ENCODE measurements at regions not wholly inside any gene's neighbourhood (a gene's known extent, or its start where the extent isn't known, plus 50 kb on each side); places are given as distances from the start of the nearest gene placed in this dataset.
A peak's percentile ranks its signal among the peaks of the same experiment; 100 is the strongest.
"Not testable (repeated sequence)": the region's sequence is repeated elsewhere in the genome, so short reads cannot be mapped to it uniquely, and the experiment has no call there.

DNA sequence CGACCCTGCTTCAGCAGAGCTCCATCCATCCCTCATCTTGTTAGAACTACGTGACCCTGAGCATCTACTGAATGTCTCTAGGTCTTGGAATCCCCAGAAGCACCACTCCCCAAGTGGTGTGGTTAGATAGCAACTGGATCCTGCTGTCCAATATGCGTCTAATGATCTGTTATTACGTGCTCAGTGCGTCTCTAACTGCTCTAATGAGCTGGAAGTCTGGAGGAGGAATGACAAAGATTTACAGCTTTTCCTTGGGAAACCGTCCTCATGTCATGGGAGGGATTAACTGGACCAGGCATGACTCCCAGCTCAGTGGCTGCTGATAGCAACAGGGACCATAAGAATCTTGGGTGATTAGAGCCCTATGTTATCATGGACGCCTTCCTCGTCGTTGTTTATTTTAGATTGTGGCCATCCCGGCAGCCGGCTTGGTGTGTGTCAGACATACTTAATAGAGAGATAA is 150.9 kb downstream of the HS3ST3B1 start:
- DNase-seq (ENCODE audit: low read depth in 2 of 3, low spot score in 2 of 3): no peak

DNA sequence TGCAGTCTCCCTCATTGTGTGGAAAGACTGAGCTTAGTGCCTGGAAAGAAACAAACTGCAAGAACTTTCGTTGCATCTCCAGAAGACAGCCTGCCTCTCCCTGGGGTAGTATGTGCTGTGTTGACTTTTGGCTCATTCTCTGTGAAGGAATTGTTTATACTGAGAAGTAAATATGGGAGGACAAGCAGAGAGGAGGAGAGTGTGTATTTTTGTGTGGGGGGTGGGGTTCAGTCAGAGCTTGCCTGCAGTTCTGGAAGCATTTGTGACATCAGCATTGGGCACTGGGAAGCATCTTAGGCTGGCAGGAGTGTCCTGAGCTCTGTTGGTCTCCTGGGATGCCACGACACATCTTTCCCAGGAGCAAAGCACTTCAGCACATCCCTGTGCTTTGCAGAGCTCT is 147.9 kb downstream of the HS3ST3B1 start:
- no peak for DNase-seq (ENCODE audit: low read depth in 2 of 3, low spot score in 2 of 3)

- no peak for DNase-seq (ENCODE audit: low read depth in 2 of 3, low spot score in 2 of 3)
Measured at GRCh38 chr17:14446825-14447224, 145.9 kb downstream of the HS3ST3B1 start.

- no peak for DNase-seq (ENCODE audit: low read depth in 2 of 3, low spot score in 2 of 3)
Measured at GRCh38 chr17:14444915-14445314, 144.0 kb downstream of the HS3ST3B1 start.

DNA sequence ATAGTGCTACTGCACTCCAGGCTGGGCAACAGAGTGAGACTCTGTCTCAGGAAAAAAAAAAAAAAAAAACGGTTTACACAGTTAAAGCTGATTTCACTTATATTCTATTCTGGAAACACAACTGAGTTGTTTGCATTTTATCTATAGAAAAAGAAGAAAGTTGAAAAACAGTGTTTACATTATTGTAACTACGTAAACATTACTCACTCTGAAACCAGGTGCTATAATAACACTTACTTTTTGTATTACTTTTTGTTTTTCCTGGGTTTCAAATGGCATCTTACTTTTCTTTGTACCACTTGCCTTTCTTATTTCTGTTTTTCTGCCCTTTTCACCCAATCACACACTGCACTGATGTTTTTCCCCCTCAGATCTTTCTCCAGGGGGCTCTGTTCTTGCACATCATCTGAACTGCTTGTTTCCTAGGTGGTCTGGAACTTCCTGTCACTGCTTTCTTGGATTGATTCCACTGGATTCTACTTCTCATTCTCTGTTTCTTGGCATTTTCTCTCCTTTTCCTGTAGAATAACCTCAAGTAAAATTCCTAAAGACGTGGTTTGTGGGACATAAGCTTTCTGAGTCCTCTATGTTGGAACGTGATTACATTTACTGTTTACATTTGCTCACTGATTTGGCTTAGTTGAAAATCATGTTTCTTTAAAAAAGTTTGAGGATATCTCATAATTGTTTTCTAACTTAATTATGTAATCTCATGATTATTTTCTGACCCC is 142.1 kb downstream of the HS3ST3B1 start:
- DNase-seq (ENCODE audit: low read depth in 2 of 3, low spot score in 2 of 3): no peak

GRCh38 chr17:14437176-14437575 is 136.3 kb downstream of the HS3ST3B1 start:
- no peak for DNase-seq (ENCODE audit: low read depth in 2 of 3, low spot score in 2 of 3)

GRCh38 chr17:14436266-14436665 is 135.4 kb downstream of the HS3ST3B1 start:
- DNase-seq (ENCODE audit: low read depth in 2 of 3, low spot score in 2 of 3): no peak

GRCh38 chr17:14434506-14434905 is 133.6 kb downstream of the HS3ST3B1 start:
- no peak for DNase-seq (ENCODE audit: low read depth in 2 of 3, low spot score in 2 of 3)

DNA sequence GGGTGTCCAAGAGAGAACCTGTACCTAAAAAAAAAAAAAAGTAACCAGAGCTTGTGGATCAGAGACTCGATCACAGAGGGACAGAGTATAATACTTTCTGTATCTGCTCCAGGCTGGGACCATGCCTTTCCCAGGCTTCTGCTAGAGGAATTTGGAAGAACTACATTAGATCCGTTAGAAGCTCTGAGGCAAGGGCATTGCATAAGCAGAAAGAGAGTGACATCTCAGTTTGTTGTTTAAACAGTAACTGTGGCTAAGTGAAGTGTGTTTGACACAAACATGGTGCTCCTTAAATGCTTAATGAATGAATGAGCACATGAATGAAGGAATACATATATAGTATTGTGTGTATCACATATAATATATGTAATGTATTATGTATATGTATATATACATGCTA is 131.2 kb downstream of the HS3ST3B1 start:
- DNase-seq (ENCODE audit: low read depth in 2 of 3, low spot score in 2 of 3): no peak

DNA sequence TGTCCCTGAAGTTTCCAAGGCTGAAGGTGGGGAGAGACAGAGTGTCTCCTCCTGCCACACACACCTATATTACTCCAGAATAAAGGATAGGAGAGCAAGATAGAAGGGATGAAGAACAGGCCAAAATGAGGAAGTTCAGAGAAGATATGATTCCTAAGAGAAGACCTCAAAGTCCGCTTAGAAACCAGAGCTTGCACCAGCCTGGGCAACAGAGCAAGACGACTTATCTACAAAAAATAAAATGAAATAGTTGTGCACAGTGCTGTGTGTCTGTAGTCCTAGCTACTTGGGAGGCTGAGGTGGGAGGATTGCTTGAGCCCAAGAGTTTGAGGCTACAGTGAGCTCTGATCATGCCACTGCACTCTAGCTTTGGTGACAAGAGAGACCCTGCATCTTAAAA is 128.2 kb downstream of the HS3ST3B1 start:
- peak in 1 of 3 donors; percentile 19 for DNase-seq (ENCODE audit: low read depth in 2 of 3, low spot score in 2 of 3)

GRCh38 chr17:14428648-14429029 is 127.8 kb downstream of the HS3ST3B1 start:
- peak in 2 of 3 donors; percentile 42 to 74 for DNase-seq (ENCODE audit: low read depth in 2 of 3, low spot score in 2 of 3)

DNA sequence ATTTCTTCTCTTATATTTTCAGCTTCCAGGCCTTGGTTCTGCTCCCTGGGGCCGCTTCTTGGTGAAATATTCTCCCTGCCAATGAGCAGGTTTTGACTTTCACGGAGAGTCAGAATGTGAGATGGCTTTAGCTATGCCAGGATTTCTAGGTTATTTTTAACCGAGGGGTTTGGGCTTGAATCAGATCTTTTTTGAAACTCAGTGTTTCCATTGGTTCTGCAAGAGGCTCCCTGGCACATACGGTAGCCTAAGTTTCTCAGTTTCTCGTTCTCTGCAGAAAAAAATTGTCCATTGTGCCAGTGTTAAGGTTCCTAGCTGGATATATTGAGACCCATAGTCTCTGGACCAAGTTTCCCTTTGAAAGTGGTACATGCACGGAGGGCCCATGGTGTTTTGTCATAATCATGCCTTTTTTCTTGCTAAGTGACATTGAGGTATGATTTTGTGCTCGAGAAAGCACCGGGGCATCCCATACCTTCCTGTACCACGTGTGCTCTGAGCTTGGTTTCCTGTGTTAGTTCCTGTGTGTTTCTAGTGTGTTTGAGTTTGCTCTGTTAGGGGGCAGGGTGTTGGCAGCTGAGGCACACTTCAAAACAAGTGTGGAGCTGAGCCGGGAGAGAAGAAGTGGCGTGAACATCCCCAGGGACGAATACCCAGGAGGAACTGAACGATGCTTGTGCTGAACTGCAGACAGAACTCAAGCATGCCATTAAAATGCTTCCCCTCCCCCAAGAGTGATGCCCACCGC is 127.2 kb downstream of the HS3ST3B1 start:
- peak in 2 of 3 donors; percentile 19 to 53 for DNase-seq (ENCODE audit: low read depth in 2 of 3, low spot score in 2 of 3)

DNA sequence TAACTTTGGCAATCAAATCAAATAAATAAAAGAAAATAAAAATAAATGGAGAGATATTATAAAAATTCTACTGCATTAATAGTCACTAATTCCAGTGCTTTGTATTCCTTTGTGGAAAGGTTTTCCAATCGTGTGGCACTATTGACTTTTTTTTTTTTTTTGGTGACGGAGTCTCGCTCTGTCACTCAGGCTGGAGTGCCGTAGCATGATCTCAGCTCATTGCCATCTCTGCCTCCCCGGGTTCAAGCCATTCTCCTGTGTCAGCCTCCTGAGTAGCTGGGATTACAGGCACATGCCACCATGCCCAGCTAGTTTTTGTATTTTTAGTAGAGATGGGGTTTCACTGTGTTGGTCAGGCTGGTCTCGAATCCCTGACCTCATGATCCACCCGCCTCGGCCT is 122.3 kb downstream of the HS3ST3B1 start:
- not testable (repeated sequence) for DNase-seq (ENCODE audit: low read depth in 2 of 3, low spot score in 2 of 3)

- no peak for DNase-seq (ENCODE audit: low read depth in 2 of 3, low spot score in 2 of 3)
Measured at GRCh38 chr17:14417336-14417735, 116.5 kb downstream of the HS3ST3B1 start.

- no peak for DNase-seq (ENCODE audit: low read depth in 2 of 3, low spot score in 2 of 3)
Measured at GRCh38 chr17:14409292-14409691, 108.4 kb downstream of the HS3ST3B1 start.

DNA sequence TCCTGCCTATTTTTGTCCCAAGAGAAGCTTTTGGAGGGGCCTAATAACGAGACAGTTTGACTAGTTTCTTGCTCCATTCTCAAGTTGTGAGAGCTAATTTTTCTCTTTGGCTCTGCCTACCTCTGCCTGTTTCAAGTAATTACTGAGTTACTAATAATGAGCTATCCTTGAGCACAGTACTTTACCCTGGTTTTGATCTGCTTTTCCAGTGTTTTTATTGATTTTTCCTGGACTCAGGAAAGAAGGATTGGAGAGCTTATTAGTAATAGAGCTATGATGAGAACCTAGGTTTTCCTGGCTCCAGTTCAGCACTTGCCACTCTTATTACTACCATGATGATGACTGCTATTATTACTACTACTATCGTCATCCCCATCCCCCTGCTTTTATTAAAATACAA is 106.7 kb downstream of the HS3ST3B1 start:
- DNase-seq (ENCODE audit: low read depth in 2 of 3, low spot score in 2 of 3): no peak

DNA sequence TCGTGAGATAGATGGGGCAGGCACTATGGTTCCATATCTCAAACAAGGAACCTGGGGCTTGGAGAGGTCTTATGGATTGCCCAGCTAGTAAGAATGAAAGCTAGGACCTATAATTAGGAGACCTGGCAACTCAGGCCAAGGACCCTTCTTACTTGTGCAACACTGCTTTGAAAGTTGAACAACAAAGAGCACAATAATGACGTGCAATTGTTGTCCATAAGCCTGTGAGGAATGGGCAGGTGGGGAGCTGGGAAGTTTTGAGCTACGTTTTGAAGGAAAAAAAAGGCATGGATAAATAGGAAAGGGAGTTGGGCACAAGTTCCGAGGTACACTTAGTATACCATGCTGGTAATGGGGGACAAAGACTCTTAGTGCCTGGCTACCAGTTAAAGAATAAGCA is 104.3 kb downstream of the HS3ST3B1 start:
- DNase-seq (ENCODE audit: low read depth in 2 of 3, low spot score in 2 of 3): no peak

Data from hematopoietic multipotent progenitor cell (in vitro differentiated cells).